Posterior vena cava (tissue), 2 donors: ENCODE measurements at regions not wholly inside any gene's neighbourhood (a gene's known extent, or its start where the extent isn't known, plus 50 kb on each side); places are given as distances from the start of the nearest gene placed in this dataset.
A peak's percentile ranks its signal among the peaks of the same experiment; 100 is the strongest.

ENCODE experiments used
- DNase-seq: peaks from one replicate; pipeline ENCODE4 v3.0.0-alpha.2; 2020; ENCODE audit warnings: low spot score
- intact Hi-C, 2 donors: fragments of 100-400 bp; cut with DNase I; formaldehyde crosslinking; loops; one replicate each; pipeline versions ENCODE4 v1.14.1 to v1.14.2; 2022 to 2023
- donor health status: DM: yes; HTN: yes; CAD: no.
- donor health status: DM: yes; HTN: yes; CAD: no.

GRCh38 chr2:205937211-205937610 lies 148.8 kb downstream of the INO80D start:
- intact Hi-C loops: no loop called here
- DNase-seq: no peak

GRCh38 chr2:205936446-205936845 lies 149.5 kb downstream of the INO80D start:
- DNase-seq: no peak
- intact Hi-C loops: no loop called here

GRCh38 chr2:205934443-205934842 lies 151.5 kb downstream of the INO80D start:
- no peak for DNase-seq
- intact Hi-C loops: no loop called here

- intact Hi-C loops: no loop called here
- DNase-seq: no peak
Observed at GRCh38 chr2:205932861-205933260, 153.1 kb downstream of the INO80D start.

GRCh38 chr2:205931388-205931787 lies 154.6 kb downstream of the INO80D start:
- intact Hi-C loops: no loop called here
- no peak for DNase-seq

GRCh38 chr2:205930209-205930608 lies 155.8 kb downstream of the INO80D start:
- intact Hi-C loops: no loop called here
- no peak for DNase-seq

GRCh38 chr2:205929246-205929942 lies 156.6 kb downstream of the INO80D start:
- intact Hi-C loops: loop anchor here (10.0 kb wide), 2 partner anchors 155 to 245 kb away; partner anchors contain the start of gene NRP2 (in 1 of the 2)
- no peak for DNase-seq

GRCh38 chr2:205925373-205926337 lies 160.3 kb downstream of the INO80D start:
- intact Hi-C loops: loop anchor here (10.0 kb wide), 2 partner anchors 151 to 241 kb away; partner anchors contain the start of gene NRP2 (in 1 of the 2)
- DNase-seq: peak; percentile 94

- DNase-seq: no peak
- intact Hi-C loops: loop anchor here (10.0 kb wide), 2 partner anchors 150 to 240 kb away; partner anchors contain the start of gene NRP2 (in 1 of the 2)
Observed at GRCh38 chr2:205924676-205925075, 161.3 kb downstream of the INO80D start.

GRCh38 chr2:205915130-205915524 lies 170.8 kb downstream of the INO80D start:
- DNase-seq: no peak
- intact Hi-C loops: no loop called here

- no peak for DNase-seq
- intact Hi-C loops: no loop called here
Observed at GRCh38 chr2:205914213-205915129, 171.5 kb downstream of the INO80D start.

- DNase-seq: no peak
- intact Hi-C loops: no loop called here
Observed at GRCh38 chr2:205913668-205914067, 172.3 kb downstream of the INO80D start.

- intact Hi-C loops: no loop called here
- DNase-seq: no peak
Observed at GRCh38 chr2:205911306-205911705, 174.7 kb downstream of the INO80D start.

GRCh38 chr2:205909184-205909572 lies 176.8 kb downstream of the INO80D start:
- DNase-seq: no peak
- intact Hi-C loops: no loop called here

GRCh38 chr2:205908212-205909183 lies 177.5 kb downstream of the INO80D start:
- intact Hi-C loops: no loop called here
- no peak for DNase-seq

GRCh38 chr2:205906419-205906818 lies 179.6 kb downstream of the INO80D start:
- DNase-seq: no peak
- intact Hi-C loops: no loop called here

- DNase-seq: no peak
- intact Hi-C loops: no loop called here
Observed at GRCh38 chr2:205905576-205905975, 180.4 kb downstream of the INO80D start.

GRCh38 chr2:205904873-205905272 lies 181.1 kb downstream of the INO80D start:
- no peak for DNase-seq
- intact Hi-C loops: no loop called here
